GM12878 (cell line): ENCODE measurements at regions not wholly inside any gene's neighbourhood (a gene's known extent, or its start where the extent isn't known, plus 50 kb on each side); places are given as distances from the start of the nearest gene placed in this dataset.

Source experiments
- HCFC1 ChIP-seq: fragments of 150-350 bp; IDR thresholded peaks from 2 replicates; pipeline ENCODE4 v1.6.1; 2014; ENCODE audit warnings: low read length
- MAX ChIP-seq: IDR thresholded peaks from 2 replicates; pipeline ENCODE4 v1.6.1; 2012; ENCODE audit warnings: low read depth, low read length, improper control_type of control experiment
- NR2C2 ChIP-seq: IDR thresholded peaks from 2 replicates; pipeline ENCODE4 v1.6.1; 2011; ENCODE audit warnings: borderline replicate concordance, low read depth; ENCODE audit not compliant: control insufficient read depth, insufficient read length
- POLR2A ChIP-seq: IDR thresholded peaks from 2 replicates; pipeline ENCODE4 v1.6.1; 2011; ENCODE audit warnings: low read depth, mild to moderate bottlenecking, low read length
- SIN3A ChIP-seq: IDR thresholded peaks from 2 replicates; pipeline ENCODE4 v1.6.1; 2012; ENCODE audit warnings: low read depth, low read length, improper control_type of control experiment
- TF ChIP-seq, protein P1 (sequence below): IDR thresholded peaks from 2 replicates; pipeline ENCODE4 v1.6.1; 2012; ENCODE audit warnings: mild to moderate bottlenecking, low read depth, low read length

DNA sequence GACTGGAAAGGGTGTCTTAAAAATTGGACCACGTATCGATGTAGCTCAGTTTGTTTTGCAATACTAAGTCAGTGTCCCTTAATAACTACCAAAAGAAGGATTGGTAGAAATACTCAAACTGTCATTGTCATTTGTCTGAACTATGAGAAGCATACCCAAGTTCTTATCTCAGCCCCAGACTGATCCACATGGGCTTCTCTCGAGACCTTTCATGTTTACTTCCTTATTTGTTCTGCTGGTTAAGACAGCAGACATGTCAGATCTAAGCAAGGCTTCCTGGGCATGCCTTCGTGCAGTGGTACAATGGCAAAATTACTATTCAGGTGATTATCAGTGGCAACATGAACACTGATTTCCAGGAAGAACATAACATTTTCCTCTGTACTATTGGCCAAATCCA is 211.1 kb upstream of the PHACTR1 start:
- TF ChIP-seq POLR2A (no peak), NR2C2 (no peak), HCFC1 (no peak), SIN3A (no peak), MAX (no peak)
- TF ChIP-seq, protein P1, sequence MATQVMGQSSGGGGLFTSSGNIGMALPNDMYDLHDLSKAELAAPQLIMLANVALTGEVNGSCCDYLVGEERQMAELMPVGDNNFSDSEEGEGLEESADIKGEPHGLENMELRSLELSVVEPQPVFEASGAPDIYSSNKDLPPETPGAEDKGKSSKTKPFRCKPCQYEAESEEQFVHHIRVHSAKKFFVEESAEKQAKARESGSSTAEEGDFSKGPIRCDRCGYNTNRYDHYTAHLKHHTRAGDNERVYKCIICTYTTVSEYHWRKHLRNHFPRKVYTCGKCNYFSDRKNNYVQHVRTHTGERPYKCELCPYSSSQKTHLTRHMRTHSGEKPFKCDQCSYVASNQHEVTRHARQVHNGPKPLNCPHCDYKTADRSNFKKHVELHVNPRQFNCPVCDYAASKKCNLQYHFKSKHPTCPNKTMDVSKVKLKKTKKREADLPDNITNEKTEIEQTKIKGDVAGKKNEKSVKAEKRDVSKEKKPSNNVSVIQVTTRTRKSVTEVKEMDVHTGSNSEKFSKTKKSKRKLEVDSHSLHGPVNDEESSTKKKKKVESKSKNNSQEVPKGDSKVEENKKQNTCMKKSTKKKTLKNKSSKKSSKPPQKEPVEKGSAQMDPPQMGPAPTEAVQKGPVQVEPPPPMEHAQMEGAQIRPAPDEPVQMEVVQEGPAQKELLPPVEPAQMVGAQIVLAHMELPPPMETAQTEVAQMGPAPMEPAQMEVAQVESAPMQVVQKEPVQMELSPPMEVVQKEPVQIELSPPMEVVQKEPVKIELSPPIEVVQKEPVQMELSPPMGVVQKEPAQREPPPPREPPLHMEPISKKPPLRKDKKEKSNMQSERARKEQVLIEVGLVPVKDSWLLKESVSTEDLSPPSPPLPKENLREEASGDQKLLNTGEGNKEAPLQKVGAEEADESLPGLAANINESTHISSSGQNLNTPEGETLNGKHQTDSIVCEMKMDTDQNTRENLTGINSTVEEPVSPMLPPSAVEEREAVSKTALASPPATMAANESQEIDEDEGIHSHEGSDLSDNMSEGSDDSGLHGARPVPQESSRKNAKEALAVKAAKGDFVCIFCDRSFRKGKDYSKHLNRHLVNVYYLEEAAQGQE = no peak
